ENCODE measurements at regions not wholly inside any gene's neighbourhood (a gene's known extent, or its start where the extent isn't known, plus 50 kb on each side); places are given as distances from the start of the nearest gene placed in this dataset.

GRCh38 chr5:118653872-118654271 is 334.5 kb downstream of the DTWD2 start:
- TF ChIP-seq CTCF (conservative IDR thresholded peaks at IDR 0.05 in 1 of 2, IDR thresholded peaks at IDR 0.05 in 1 of 2; ENCODE audit: extremely low read depth in 1 of 2, insufficient read depth in 1 of 2, low read depth in 1 of 2, low read length in 2 of 2): no peak
- no peak for TF ChIP-seq EZH2 (IDR thresholded peaks at IDR 0.05; ENCODE audit: borderline replicate concordance, low read length)

Measured in mammary epithelial cell (primary cell).